ENCODE measurements at regions not wholly inside any gene's neighbourhood (a gene's known extent, or its start where the extent isn't known, plus 50 kb on each side); places are given as distances from the start of the nearest gene placed in this dataset.

DNA sequence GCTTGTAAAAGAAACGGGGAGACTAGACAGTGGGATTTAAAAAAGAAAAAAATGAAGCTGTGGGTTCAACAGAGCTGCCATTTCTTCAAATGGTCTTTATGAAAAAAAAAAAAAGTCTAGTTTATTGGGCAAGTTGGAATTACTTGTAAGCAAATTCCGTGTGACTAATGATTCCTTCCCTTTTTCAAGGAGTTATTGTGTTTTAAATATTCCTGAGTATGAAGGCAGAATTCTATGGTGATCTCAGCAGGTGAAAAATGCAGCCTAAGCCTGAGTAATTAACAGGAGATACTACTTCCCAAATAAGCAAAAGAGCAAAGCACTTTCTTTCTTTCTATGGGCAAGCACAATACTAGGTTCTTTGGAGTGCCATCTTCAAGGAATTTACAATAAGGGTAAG, 481.9 kb downstream of the ZNF608 start:
- TF ChIP-seq, protein P1, sequence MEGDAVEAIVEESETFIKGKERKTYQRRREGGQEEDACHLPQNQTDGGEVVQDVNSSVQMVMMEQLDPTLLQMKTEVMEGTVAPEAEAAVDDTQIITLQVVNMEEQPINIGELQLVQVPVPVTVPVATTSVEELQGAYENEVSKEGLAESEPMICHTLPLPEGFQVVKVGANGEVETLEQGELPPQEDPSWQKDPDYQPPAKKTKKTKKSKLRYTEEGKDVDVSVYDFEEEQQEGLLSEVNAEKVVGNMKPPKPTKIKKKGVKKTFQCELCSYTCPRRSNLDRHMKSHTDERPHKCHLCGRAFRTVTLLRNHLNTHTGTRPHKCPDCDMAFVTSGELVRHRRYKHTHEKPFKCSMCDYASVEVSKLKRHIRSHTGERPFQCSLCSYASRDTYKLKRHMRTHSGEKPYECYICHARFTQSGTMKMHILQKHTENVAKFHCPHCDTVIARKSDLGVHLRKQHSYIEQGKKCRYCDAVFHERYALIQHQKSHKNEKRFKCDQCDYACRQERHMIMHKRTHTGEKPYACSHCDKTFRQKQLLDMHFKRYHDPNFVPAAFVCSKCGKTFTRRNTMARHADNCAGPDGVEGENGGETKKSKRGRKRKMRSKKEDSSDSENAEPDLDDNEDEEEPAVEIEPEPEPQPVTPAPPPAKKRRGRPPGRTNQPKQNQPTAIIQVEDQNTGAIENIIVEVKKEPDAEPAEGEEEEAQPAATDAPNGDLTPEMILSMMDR (IDR thresholded peaks at IDR 0.05) = no peak
- TF ChIP-seq POLR2A (IDR thresholded peaks at IDR 0.05) (no peak), EP300 (IDR thresholded peaks at IDR 0.05) (no peak)
